Fibroblast of lung (primary cell): ENCODE measurements at regions not wholly inside any gene's neighbourhood (a gene's known extent, or its start where the extent isn't known, plus 50 kb on each side); places are given as distances from the start of the nearest gene placed in this dataset.

ENCODE experiments used
- EZH2 ChIP-seq: IDR thresholded peaks from 2 replicates; pipeline ENCODE4 v1.5.1; 2012; ENCODE audit warnings: low read length, control low read depth, mild to moderate bottlenecking; ENCODE audit errors: missing control alignments
- TF ChIP-seq, protein P1 (sequence below), 2 donors: IDR thresholded peaks in 1 of 2; conservative IDR thresholded peaks in 1 of 2; 1 replicate in 1 of 2; 2 replicates in 1 of 2; pipeline ENCODE4 v1.5.1; 2011 to 2012; ENCODE audit warnings: low read length in 2 of 2, control low read depth in 1 of 2, inconsistent platforms in 1 of 2, low read depth in 1 of 2, mild to moderate bottlenecking in 1 of 2

- TF ChIP-seq, protein P1, sequence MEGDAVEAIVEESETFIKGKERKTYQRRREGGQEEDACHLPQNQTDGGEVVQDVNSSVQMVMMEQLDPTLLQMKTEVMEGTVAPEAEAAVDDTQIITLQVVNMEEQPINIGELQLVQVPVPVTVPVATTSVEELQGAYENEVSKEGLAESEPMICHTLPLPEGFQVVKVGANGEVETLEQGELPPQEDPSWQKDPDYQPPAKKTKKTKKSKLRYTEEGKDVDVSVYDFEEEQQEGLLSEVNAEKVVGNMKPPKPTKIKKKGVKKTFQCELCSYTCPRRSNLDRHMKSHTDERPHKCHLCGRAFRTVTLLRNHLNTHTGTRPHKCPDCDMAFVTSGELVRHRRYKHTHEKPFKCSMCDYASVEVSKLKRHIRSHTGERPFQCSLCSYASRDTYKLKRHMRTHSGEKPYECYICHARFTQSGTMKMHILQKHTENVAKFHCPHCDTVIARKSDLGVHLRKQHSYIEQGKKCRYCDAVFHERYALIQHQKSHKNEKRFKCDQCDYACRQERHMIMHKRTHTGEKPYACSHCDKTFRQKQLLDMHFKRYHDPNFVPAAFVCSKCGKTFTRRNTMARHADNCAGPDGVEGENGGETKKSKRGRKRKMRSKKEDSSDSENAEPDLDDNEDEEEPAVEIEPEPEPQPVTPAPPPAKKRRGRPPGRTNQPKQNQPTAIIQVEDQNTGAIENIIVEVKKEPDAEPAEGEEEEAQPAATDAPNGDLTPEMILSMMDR (conservative IDR thresholded peaks at IDR 0.05 in 1 of 2, IDR thresholded peaks at IDR 0.05 in 1 of 2; ENCODE audit: low read depth in 1 of 2, low read length in 2 of 2): no peak
- no peak for TF ChIP-seq EZH2
Measured at GRCh38 chr6:144653885-144654505, 368.9 kb downstream of the UTRN start.
